Naive B cell (primary cell): ENCODE measurements at regions not wholly inside any gene's neighbourhood (a gene's known extent, or its start where the extent isn't known, plus 50 kb on each side); places are given as distances from the start of the nearest gene placed in this dataset.
"Not testable (repeated sequence)": the region's sequence is repeated elsewhere in the genome, so short reads cannot be mapped to it uniquely, and the experiment has no call there.

Experiments used
- ATAC-seq, 2 donors: fragments of 150-1000 bp; cut with Tn5 transposase; 2 replicates each; pipeline ENCODE4 v1.10.0; 2021; ENCODE audit warnings: low read depth in 2 of 2, mild to moderate bottlenecking in 2 of 2, moderate library complexity in 2 of 2
- DNase-seq: peaks from one replicate; pipeline ENCODE4 v3.0.0; 2022
- H3K27ac Mint-ChIP-seq, 6 donors: one replicate each; pipeline ENCODE4 v1.8.0; 2020 to 2022; ENCODE audit warnings: mild to moderate bottlenecking in 6 of 6, mixed read lengths in 6 of 6, moderate library complexity in 5 of 6, inconsistent platforms in 2 of 6
- H3K27me3 Mint-ChIP-seq, 3 donors: one replicate each; pipeline ENCODE4 v1.8.0; 2021 to 2022; ENCODE audit warnings: mixed read lengths in 3 of 3, mild to moderate bottlenecking in 1 of 3
- H3K36me3 Mint-ChIP-seq, 2 donors: one replicate each; pipeline ENCODE4 v1.8.0; 2020 to 2022; ENCODE audit warnings: mixed read lengths in 2 of 2, inconsistent platforms in 1 of 2, mild to moderate bottlenecking in 1 of 2
- H3K4me1 Mint-ChIP-seq, 3 donors: one replicate each; pipeline ENCODE4 v1.8.0; 2020 to 2022; ENCODE audit warnings: mixed read lengths in 3 of 3, inconsistent platforms in 1 of 3, mild to moderate bottlenecking in 1 of 3, moderate library complexity in 1 of 3
- H3K4me3 Mint-ChIP-seq, 8 donors: one replicate each; pipeline ENCODE4 v1.8.0; 2020 to 2022; ENCODE audit warnings: mild to moderate bottlenecking in 8 of 8, mixed read lengths in 8 of 8, moderate library complexity in 8 of 8, inconsistent platforms in 2 of 8
- H3K9me3 Mint-ChIP-seq, 7 donors: one replicate each; pipeline ENCODE4 v1.8.0; 2020 to 2022; ENCODE audit warnings: mixed read lengths in 7 of 7, mild to moderate bottlenecking in 5 of 7, inconsistent platforms in 2 of 7, moderate library complexity in 1 of 7

DNA sequence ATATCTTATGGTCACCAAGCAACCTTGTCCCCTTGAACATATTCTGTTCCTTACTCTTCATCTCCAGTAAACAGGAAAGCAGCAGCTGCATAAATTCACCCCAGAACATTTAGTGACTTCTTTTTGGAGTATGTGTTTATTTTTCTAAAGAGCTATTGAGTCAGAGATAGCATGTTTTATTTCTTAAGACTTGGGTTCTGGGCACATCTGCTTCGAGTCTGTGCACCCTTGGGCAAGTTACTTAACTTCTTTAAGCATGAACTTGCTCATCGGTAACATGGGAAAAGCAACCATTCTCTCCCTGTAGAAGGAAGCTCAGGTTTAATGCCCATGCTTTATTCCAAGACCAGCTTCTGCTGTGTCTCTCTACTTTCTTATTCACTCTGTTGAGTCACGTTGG lies 309.3 kb upstream of the MEX3C start:
- no peak overlapping the region for H3K4me3 Mint-ChIP-seq
- no peak for ATAC-seq
- no peaks in the 10 kb centered on the region for H3K36me3 Mint-ChIP-seq
- H3K9me3 Mint-ChIP-seq, result peaks cover 2 to 28% (median 20%) of the 10 kb centered on the region in 7 donors
- no peak for DNase-seq
- H3K4me1 Mint-ChIP-seq, result no peaks in the 10 kb centered on the region
- no peak overlapping the region for H3K27ac Mint-ChIP-seq
- no peaks in the 10 kb centered on the region for H3K27me3 Mint-ChIP-seq

GRCh38 chr18:51508410-51508809 lies 310.9 kb upstream of the MEX3C start:
- not testable (repeated sequence) for H3K27ac Mint-ChIP-seq, DNase-seq, H3K36me3 Mint-ChIP-seq, H3K4me1 Mint-ChIP-seq, H3K4me3 Mint-ChIP-seq, ATAC-seq, H3K27me3 Mint-ChIP-seq
- H3K9me3 Mint-ChIP-seq, result peaks cover 2 to 28% (median 20%) of the 10 kb centered on the region in 7 donors

DNA sequence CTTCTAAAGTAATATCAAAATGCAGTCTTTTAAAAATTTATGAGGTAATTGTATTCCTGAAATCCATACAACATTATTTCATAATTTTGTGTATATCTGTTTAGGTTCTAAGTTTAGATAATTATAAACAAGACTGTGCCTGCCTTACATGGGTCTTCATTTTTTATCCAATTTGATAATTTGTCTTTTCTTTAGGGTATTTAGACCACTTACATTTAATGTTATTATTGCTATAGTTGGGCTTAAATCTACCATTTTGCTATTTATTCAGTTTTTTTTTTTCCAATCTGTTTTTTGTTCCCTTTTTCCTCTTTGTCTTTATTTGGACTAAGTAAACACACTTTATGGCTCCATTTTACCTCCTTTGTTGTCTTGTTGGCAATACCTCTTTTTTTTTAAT lies 312.5 kb upstream of the MEX3C start:
- H3K36me3 Mint-ChIP-seq, result no peaks in the 10 kb centered on the region

GRCh38 chr18:51513517-51513916 lies 316.0 kb upstream of the MEX3C start:
- Mint-ChIP-seq H3K36me3 (no peaks in the 10 kb centered on the region), H3K27me3 (peaks cover 0 to 12% (median 11%) of the 10 kb centered on the region in 3 donors), H3K4me1 (no peaks in the 10 kb centered on the region), H3K27ac (no peak overlapping the region), H3K4me3 (no peak overlapping the region), H3K9me3 (peaks cover 0 to 15% (median 12%) of the 10 kb centered on the region in 7 donors)
- DNase-seq, result no peak
- no peak for ATAC-seq

More for the DNA sequence above, 312.5 kb upstream of the MEX3C start:
- Mint-ChIP-seq H3K4me1 (no peaks in the 10 kb centered on the region), H3K9me3 (peaks cover 2 to 28% (median 20%) of the 10 kb centered on the region in 7 donors), H3K4me3 (no peak overlapping the region), H3K27ac (no peak overlapping the region), H3K27me3 (peaks cover 0 to 11% (median 4%) of the 10 kb centered on the region in 3 donors)
- DNase-seq, result no peak
- no peak for ATAC-seq

GRCh38 chr18:51514128-51514527 lies 316.6 kb upstream of the MEX3C start:
- Mint-ChIP-seq H3K27me3 (peaks cover 0 to 13% (median 11%) of the 10 kb centered on the region in 3 donors), H3K4me3 (no peak overlapping the region), H3K4me1 (no peaks in the 10 kb centered on the region), H3K36me3 (no peaks in the 10 kb centered on the region), H3K27ac (no peak overlapping the region), H3K9me3 (peaks cover 0 to 11% (median 7%) of the 10 kb centered on the region in 7 donors)
- ATAC-seq (no peak), DNase-seq (no peak)

DNA sequence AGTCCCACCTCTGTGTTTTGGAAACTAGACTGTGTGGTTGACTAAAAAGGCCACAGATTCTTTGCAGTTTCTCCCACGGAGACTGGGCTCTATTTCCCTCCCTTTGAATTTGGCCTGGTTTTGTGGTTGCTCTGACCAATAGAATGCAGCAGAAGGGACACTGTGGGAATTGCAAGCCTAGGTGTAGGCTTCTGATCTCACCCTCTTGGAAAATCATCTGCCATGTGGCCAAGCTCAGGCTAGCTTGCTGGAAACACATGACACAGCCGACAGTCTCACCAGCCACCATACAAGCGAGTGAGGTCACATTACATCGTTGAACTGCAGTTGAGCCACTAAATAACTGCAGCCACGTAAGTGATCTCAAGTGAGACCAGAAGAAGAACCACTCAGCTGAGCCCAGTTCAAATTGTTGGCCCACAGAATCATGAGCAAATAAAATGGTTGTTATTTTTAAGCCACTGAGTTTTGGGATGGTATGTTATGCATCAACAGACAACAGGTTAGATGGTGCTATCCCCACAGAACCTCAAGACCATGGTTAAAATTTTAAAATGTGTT lies 319.1 kb upstream of the MEX3C start:
- Mint-ChIP-seq H3K9me3 (peaks cover 0 to 3% (median 0%) of the 10 kb centered on the region in 7 donors), H3K27ac (no peak overlapping the region), H3K27me3 (peaks cover 0 to 17% (median 11%) of the 10 kb centered on the region in 3 donors), H3K4me3 (no peak overlapping the region), H3K36me3 (no peaks in the 10 kb centered on the region), H3K4me1 (no peaks in the 10 kb centered on the region)
- DNase-seq (no peak), ATAC-seq (no peak)

DNA sequence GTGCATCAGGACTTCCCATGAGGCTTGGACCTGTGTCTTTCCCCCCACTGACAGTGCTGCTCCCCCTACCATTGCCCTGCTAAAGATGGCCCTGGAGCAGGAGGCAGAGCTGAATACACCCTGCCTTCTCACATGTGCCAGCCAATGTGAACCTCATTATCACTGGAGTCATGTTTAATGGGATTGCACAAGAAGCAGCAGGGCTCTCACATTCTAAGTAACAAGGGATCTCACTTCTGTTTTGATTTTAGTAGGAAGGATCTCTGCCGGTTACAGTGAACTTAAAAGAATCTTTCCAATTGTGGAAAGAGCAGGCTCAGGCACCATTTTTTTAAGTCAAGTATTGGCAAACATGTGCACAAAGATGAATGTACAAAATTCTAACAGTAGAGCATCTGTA lies 322.1 kb upstream of the MEX3C start:
- Mint-ChIP-seq H3K36me3 (no peaks in the 10 kb centered on the region), H3K27me3 (peaks cover 0 to 18% (median 3%) of the 10 kb centered on the region in 3 donors), H3K4me1 (no peaks in the 10 kb centered on the region), H3K27ac (no peak overlapping the region), H3K9me3 (no peaks in the 10 kb centered on the region), H3K4me3 (no peak overlapping the region)
- DNase-seq (no peak), ATAC-seq (no peak)

DNA sequence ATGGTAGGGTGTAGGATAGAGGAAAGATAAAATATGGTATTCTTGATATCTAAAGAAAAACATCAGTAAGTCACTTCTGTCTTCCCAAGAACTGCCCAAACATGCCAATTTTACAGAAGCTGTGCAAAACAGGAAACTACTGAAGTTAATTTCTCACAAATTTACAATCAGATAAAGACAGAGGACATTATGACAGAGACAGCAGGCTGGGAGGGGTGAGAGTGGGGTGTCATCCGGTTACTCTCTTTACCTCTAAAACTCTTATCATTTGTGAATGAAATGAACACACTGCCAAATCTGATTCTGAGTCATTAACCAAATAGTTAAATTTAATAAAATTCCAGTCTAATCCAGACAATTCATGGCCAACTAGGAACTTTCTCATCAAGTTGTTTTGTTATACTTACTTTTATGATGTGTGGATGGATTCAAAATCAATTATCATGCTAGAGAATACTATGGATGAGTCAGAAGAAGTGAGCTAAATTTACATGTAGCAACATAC lies 323.2 kb upstream of the MEX3C start:
- Mint-ChIP-seq H3K9me3 (peaks cover 0 to under 1% (median 0%) of the 10 kb centered on the region in 7 donors), H3K4me1 (no peaks in the 10 kb centered on the region), H3K27ac (no peak overlapping the region), H3K27me3 (peaks cover 0 to 16% (median 0%) of the 10 kb centered on the region in 3 donors), H3K36me3 (no peaks in the 10 kb centered on the region), H3K4me3 (no peak overlapping the region)
- DNase-seq, result no peak
- no peak for ATAC-seq

DNA sequence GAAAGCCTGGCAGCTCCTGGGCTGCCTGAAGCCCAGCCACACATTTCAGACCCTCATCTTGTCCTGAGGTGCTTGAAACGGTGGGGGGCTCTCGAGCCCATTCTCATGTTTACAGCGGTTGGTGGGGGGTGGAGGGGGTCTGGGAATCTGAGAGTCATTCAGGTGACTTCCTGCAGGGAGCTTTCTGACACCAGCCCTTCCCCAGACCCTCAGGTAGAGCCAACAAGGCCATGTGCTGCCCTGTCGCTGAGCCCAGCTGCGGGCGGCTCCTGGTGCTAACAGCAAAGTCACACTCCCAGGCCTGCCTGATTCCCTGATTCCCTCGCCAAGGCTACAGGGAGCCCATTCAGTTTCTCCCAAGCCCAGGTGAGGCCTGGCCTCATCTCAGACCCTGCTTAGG lies 324.9 kb upstream of the MEX3C start:
- Mint-ChIP-seq H3K4me1 (no peaks in the 10 kb centered on the region), H3K27me3 (peaks cover 0 to 12% (median 0%) of the 10 kb centered on the region in 3 donors), H3K9me3 (peaks cover 0 to 3% (median 0%) of the 10 kb centered on the region in 7 donors), H3K27ac (no peak overlapping the region), H3K36me3 (no peaks in the 10 kb centered on the region), H3K4me3 (no peak overlapping the region)
- ATAC-seq, result no peak
- DNase-seq, result no peak

GRCh38 chr18:51522821-51523220 lies 325.3 kb upstream of the MEX3C start:
- peaks cover 0 to 11% (median 0%) of the 10 kb centered on the region in 3 donors for H3K27me3 Mint-ChIP-seq
- no peaks in the 10 kb centered on the region for H3K4me1 Mint-ChIP-seq
- DNase-seq (no peak), ATAC-seq (no peak)
- peaks cover 0 to 3% (median 0%) of the 10 kb centered on the region in 7 donors for H3K9me3 Mint-ChIP-seq
- H3K27ac Mint-ChIP-seq, result no peak overlapping the region
- no peaks in the 10 kb centered on the region for H3K36me3 Mint-ChIP-seq
- no peak overlapping the region for H3K4me3 Mint-ChIP-seq

GRCh38 chr18:51523671-51524070 lies 326.2 kb upstream of the MEX3C start:
- H3K4me1 Mint-ChIP-seq, result no peaks in the 10 kb centered on the region
- no peaks in the 10 kb centered on the region for H3K36me3 Mint-ChIP-seq
- no peak overlapping the region for H3K27ac Mint-ChIP-seq
- H3K4me3 Mint-ChIP-seq, result no peak overlapping the region
- peaks cover 0 to 7% (median 0%) of the 10 kb centered on the region in 3 donors for H3K27me3 Mint-ChIP-seq
- no peak for DNase-seq
- peaks cover 0 to 3% (median 0%) of the 10 kb centered on the region in 7 donors for H3K9me3 Mint-ChIP-seq
- ATAC-seq, result no peak

DNA sequence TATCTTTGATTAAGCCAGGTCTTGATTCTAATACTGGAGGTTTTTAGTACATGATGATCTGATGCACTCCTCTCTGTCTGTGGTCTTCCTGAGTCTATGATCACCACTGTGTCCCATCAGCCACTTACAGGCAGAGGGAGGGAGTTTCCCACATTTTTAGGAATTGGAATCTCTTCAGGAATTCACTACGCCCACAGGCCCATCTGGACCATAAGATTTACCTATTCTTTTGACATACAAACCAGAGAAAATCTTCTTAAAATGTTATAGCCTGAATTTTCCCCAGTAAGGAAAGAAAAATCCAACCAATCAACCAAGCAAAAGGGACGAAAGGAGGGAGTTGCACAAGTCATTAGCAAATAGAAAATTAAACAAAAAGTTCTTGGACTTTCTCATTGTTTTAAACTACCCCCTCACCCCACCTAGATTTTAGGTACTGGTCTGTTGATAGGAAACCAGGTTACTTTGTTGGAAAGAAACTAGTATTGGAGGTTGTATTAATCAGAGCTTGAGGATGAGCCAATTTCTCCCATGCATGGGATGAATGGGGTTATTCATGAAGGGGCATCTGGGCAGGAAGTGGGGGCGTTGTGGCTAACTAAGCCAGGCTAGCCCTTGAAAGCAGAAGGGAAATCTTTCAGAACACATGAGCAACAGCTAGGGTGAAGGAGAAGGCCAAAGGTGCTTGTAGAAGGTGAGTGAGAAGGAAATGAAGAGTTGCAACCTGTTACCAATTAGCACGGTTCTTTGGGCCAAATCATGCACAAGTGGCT lies 328.2 kb upstream of the MEX3C start:
- H3K4me3 Mint-ChIP-seq, result no peak overlapping the region
- no peak overlapping the region for H3K27ac Mint-ChIP-seq
- peaks cover 0 to 4% (median 0%) of the 10 kb centered on the region in 3 donors for H3K27me3 Mint-ChIP-seq
- H3K9me3 Mint-ChIP-seq, result peaks cover 0 to 3% (median 0%) of the 10 kb centered on the region in 7 donors
- DNase-seq (no peak), ATAC-seq (no peak)
- no peaks in the 10 kb centered on the region for H3K4me1 Mint-ChIP-seq
- H3K36me3 Mint-ChIP-seq, result no peaks in the 10 kb centered on the region

DNA sequence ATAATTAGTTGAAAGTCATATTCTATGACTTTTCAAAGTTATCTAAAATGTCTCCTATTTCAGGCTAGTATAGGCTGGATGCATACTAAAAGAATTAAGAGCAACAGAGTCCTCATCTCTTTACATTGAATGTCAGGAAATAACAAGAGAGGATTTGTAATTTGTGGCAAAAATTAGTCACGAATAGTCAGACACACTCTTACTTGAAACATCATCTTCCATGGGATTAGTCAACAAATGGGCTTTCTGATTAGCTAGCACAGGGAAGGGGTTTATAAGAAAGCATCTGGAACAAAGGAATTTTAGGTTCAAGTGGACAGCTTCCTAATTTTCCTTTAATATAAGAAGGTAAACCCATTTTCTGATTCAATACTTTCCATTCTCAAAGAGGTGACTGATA lies 330.3 kb upstream of the MEX3C start:
- ATAC-seq, result no peak
- Mint-ChIP-seq H3K36me3 (no peaks in the 10 kb centered on the region), H3K4me1 (no peaks in the 10 kb centered on the region), H3K27me3 (peaks cover 0 to 4% (median 0%) of the 10 kb centered on the region in 3 donors), H3K9me3 (peaks cover 0 to 3% (median 0%) of the 10 kb centered on the region in 7 donors), H3K27ac (no peak overlapping the region), H3K4me3 (no peak overlapping the region)
- DNase-seq, result no peak

GRCh38 chr18:51531501-51531900 lies 334.0 kb upstream of the MEX3C start:
- Mint-ChIP-seq H3K36me3 (no peaks in the 10 kb centered on the region), H3K4me1 (no peaks in the 10 kb centered on the region), H3K9me3 (peaks cover 0 to 8% (median 0%) of the 10 kb centered on the region in 7 donors), H3K4me3 (no peak overlapping the region), H3K27me3 (peaks cover 0 to 4% (median 3%) of the 10 kb centered on the region in 3 donors), H3K27ac (no peak overlapping the region)
- ATAC-seq, result no peak
- no peak for DNase-seq
